ENCODE measurements at regions not wholly inside any gene's neighbourhood (a gene's known extent, or its start where the extent isn't known, plus 50 kb on each side); places are given as distances from the start of the nearest gene placed in this dataset.

DNA sequence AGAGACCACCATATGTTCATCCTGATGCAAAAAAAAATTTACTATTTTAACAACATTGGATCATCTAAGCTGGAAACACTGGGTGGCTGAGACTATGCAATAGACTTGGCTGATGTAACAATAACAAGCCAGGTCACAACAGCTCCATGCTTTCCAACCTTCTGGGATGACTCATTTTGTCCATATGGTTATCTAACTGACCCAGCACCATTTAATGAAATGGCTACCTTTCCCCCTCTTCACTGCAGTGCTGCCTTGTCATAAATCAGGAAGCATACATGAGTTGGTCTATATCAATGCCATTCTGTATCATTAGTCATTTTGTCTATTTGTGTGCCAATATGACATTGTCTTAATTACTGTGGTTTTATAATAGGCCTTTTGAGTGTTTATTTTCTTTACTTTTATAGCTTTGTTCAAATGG, 217.6 kb upstream of the KCNJ16 start:
- no peaks in the 10 kb centered on the region for H3K9me2 ChIP-seq (ENCODE audit: insufficient read depth, low read length)
- H3K27ac ChIP-seq (ENCODE audit: low read length) = no peak overlapping the region
- no peaks in the 10 kb centered on the region for H3K27me3 ChIP-seq (ENCODE audit: insufficient read depth, low read depth, low read length)
- H3K36me3 ChIP-seq (ENCODE audit: insufficient read depth, low read length) = no peaks in the 10 kb centered on the region
- no peak overlapping the region for H3K4me2 ChIP-seq (ENCODE audit: low read length)
- no peak overlapping the region for H3K9ac ChIP-seq (ENCODE audit: low read length)
- H3K4me3 ChIP-seq (ENCODE audit: low read length) = no peak overlapping the region
- no peak for TF ChIP-seq SMC3 (conservative IDR thresholded peaks at IDR 0.05; ENCODE audit: poor library complexity)
- TF ChIP-seq POLR2AphosphoS5 (IDR thresholded peaks at IDR 0.05) = no peak
- TF ChIP-seq, protein P1, sequence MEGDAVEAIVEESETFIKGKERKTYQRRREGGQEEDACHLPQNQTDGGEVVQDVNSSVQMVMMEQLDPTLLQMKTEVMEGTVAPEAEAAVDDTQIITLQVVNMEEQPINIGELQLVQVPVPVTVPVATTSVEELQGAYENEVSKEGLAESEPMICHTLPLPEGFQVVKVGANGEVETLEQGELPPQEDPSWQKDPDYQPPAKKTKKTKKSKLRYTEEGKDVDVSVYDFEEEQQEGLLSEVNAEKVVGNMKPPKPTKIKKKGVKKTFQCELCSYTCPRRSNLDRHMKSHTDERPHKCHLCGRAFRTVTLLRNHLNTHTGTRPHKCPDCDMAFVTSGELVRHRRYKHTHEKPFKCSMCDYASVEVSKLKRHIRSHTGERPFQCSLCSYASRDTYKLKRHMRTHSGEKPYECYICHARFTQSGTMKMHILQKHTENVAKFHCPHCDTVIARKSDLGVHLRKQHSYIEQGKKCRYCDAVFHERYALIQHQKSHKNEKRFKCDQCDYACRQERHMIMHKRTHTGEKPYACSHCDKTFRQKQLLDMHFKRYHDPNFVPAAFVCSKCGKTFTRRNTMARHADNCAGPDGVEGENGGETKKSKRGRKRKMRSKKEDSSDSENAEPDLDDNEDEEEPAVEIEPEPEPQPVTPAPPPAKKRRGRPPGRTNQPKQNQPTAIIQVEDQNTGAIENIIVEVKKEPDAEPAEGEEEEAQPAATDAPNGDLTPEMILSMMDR (IDR thresholded peaks at IDR 0.05; ENCODE audit: poor library complexity, severe bottlenecking) = no peak
- TF ChIP-seq, protein P2, sequence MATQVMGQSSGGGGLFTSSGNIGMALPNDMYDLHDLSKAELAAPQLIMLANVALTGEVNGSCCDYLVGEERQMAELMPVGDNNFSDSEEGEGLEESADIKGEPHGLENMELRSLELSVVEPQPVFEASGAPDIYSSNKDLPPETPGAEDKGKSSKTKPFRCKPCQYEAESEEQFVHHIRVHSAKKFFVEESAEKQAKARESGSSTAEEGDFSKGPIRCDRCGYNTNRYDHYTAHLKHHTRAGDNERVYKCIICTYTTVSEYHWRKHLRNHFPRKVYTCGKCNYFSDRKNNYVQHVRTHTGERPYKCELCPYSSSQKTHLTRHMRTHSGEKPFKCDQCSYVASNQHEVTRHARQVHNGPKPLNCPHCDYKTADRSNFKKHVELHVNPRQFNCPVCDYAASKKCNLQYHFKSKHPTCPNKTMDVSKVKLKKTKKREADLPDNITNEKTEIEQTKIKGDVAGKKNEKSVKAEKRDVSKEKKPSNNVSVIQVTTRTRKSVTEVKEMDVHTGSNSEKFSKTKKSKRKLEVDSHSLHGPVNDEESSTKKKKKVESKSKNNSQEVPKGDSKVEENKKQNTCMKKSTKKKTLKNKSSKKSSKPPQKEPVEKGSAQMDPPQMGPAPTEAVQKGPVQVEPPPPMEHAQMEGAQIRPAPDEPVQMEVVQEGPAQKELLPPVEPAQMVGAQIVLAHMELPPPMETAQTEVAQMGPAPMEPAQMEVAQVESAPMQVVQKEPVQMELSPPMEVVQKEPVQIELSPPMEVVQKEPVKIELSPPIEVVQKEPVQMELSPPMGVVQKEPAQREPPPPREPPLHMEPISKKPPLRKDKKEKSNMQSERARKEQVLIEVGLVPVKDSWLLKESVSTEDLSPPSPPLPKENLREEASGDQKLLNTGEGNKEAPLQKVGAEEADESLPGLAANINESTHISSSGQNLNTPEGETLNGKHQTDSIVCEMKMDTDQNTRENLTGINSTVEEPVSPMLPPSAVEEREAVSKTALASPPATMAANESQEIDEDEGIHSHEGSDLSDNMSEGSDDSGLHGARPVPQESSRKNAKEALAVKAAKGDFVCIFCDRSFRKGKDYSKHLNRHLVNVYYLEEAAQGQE (IDR thresholded peaks at IDR 0.05; ENCODE audit: borderline replicate concordance) = no peak
- no peak for TF ChIP-seq EZH2 (IDR thresholded peaks at IDR 0.05; ENCODE audit: borderline replicate concordance, insufficient read depth, low read length, poor library complexity, severe bottlenecking)
- no peak for TF ChIP-seq MXI1 (conservative IDR thresholded peaks at IDR 0.05; ENCODE audit: poor library complexity, severe bottlenecking)
- no peak for TF ChIP-seq TAF1 (IDR thresholded peaks at IDR 0.05; ENCODE audit: low read depth)
- TF ChIP-seq RAD21 (conservative IDR thresholded peaks at IDR 0.05) = no peak
- no peak for TF ChIP-seq EP300 (conservative IDR thresholded peaks at IDR 0.05; ENCODE audit: poor library complexity, severe bottlenecking)
- no peaks in the 10 kb centered on the region for H3F3A ChIP-seq (ENCODE audit: insufficient read depth, low read length, poor library complexity, severe bottlenecking)
- H3K79me2 ChIP-seq (replicated peaks; ENCODE audit: insufficient read depth, low read length) = no peaks in the 10 kb centered on the region
- peaks cover 7% of the 10 kb centered on the region for H3K9me3 ChIP-seq (ENCODE audit: low read length)
- H2AFZ ChIP-seq (ENCODE audit: low read depth, low read length) = no peak overlapping the region
- H4K20me1 ChIP-seq (ENCODE audit: insufficient read depth) = no peaks in the 10 kb centered on the region

DNA sequence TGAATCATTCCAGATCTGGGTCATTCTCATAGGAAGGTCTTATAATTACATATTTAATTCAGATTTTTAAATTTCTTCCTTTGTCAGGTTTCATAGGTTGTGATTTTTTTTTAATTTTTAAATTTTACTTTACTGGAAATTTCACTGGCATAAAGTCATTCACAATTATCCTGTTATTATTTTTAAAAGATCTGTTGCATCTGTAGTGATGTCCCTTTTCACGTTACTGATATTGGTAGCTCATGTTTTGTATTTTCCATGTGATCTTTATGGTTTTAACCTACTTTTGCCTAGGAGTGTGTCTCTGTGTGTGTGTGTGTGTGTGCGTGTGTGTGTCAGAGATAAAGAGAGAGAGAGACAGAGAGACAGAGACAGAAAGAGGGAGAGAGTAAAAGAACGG, 216.6 kb upstream of the KCNJ16 start:
- H3K4me2 ChIP-seq (ENCODE audit: low read length) = no peak overlapping the region
- TF ChIP-seq, protein P1 (IDR thresholded peaks at IDR 0.05; ENCODE audit: poor library complexity, severe bottlenecking) = no peak
- TF ChIP-seq RAD21 (conservative IDR thresholded peaks at IDR 0.05) (no peak), EZH2 (IDR thresholded peaks at IDR 0.05; ENCODE audit: borderline replicate concordance, insufficient read depth, low read length, poor library complexity, severe bottlenecking) (no peak), SMC3 (conservative IDR thresholded peaks at IDR 0.05; ENCODE audit: poor library complexity) (no peak), POLR2AphosphoS5 (IDR thresholded peaks at IDR 0.05) (no peak), EP300 (conservative IDR thresholded peaks at IDR 0.05; ENCODE audit: poor library complexity, severe bottlenecking) (no peak), MXI1 (conservative IDR thresholded peaks at IDR 0.05; ENCODE audit: poor library complexity, severe bottlenecking) (no peak), TAF1 (IDR thresholded peaks at IDR 0.05; ENCODE audit: low read depth) (no peak)
- TF ChIP-seq, protein P2 (IDR thresholded peaks at IDR 0.05; ENCODE audit: borderline replicate concordance) = no peak
- H3K9ac ChIP-seq (ENCODE audit: low read length) = no peak overlapping the region
- H2AFZ ChIP-seq (ENCODE audit: low read depth, low read length) = no peak overlapping the region
- H3K27ac ChIP-seq (ENCODE audit: low read length) = no peak overlapping the region
- no peak overlapping the region for H3K4me3 ChIP-seq (ENCODE audit: low read length)
- H3K79me2 ChIP-seq (replicated peaks; ENCODE audit: insufficient read depth, low read length) = no peaks in the 10 kb centered on the region
- H4K20me1 ChIP-seq (ENCODE audit: insufficient read depth) = no peaks in the 10 kb centered on the region
- peaks cover 7% of the 10 kb centered on the region for H3K9me3 ChIP-seq (ENCODE audit: low read length)
- H3F3A ChIP-seq (ENCODE audit: insufficient read depth, low read length, poor library complexity, severe bottlenecking) = no peaks in the 10 kb centered on the region
- H3K36me3 ChIP-seq (ENCODE audit: insufficient read depth, low read length) = no peaks in the 10 kb centered on the region
- H3K9me2 ChIP-seq (ENCODE audit: insufficient read depth, low read length) = no peaks in the 10 kb centered on the region
- no peaks in the 10 kb centered on the region for H3K27me3 ChIP-seq (ENCODE audit: insufficient read depth, low read depth, low read length)
